Gastrocnemius medialis (tissue), 4 donors: ENCODE measurements at regions not wholly inside any gene's neighbourhood (a gene's known extent, or its start where the extent isn't known, plus 50 kb on each side); places are given as distances from the start of the nearest gene placed in this dataset.

Source experiments
- ATAC-seq, 2 donors: fragments of 150-250 bp; one replicate each; pipeline ENCODE4 v1.9.1; 2016
- DNase-seq, 2 donors: peaks; one replicate each; pipeline ENCODE4 v3.0.0-alpha.2; 2019
- H3K27ac ChIP-seq, 4 donors: fragments of 200-600 bp; sonication (generic); 1 replicate in 1 of 4; 2 replicates in 3 of 4; pipeline ENCODE4 v1.5.1; 2016 to 2018; ENCODE audit warnings: mild to moderate bottlenecking in 2 of 4, moderate library complexity in 1 of 4
- H3K27me3 ChIP-seq, 3 donors: fragments of 200-600 bp; sonication (generic) in 2 of 3; 1 replicate in 1 of 3; 2 replicates in 2 of 3; pipeline versions ENCODE4 v1.5.1 to v1.6.0; 2016 to 2019; ENCODE audit warnings: mild to moderate bottlenecking in 1 of 3, moderate library complexity in 1 of 3
- H3K36me3 ChIP-seq, 2 donors: fragments of 200-600 bp; sonication (generic) in 1 of 2; one replicate each; pipeline ENCODE4 v1.5.1; 2017 to 2018
- H3K4me1 ChIP-seq, 2 donors: fragments of 200-600 bp; sonication (generic) in 1 of 2; one replicate each; pipeline ENCODE4 v1.5.1; 2016 to 2017; ENCODE audit warnings: mild to moderate bottlenecking in 2 of 2
- H3K4me3 ChIP-seq, 4 donors: fragments of 200-600 bp; sonication (generic) in 3 of 4; 1 replicate in 1 of 4; 2 replicates in 3 of 4; pipeline ENCODE4 v1.5.1; 2016 to 2019; ENCODE audit warnings: mild to moderate bottlenecking in 2 of 4
- H3K9me3 ChIP-seq, 3 donors: fragments of 200-600 bp; sonication (generic) in 2 of 3; 1 replicate in 1 of 3; 2 replicates in 2 of 3; pipeline ENCODE4 v1.5.1; 2016 to 2019
- POLR2A ChIP-seq, 2 donors: fragments of 450-650 bp; IDR thresholded peaks; one replicate each; pipeline ENCODE4 v1.6.1; 2017; ENCODE audit warnings: antibody characterized with exemption in 2 of 2, mild to moderate bottlenecking in 2 of 2, moderate library complexity in 2 of 2
- in situ Hi-C, 4 donors: fragments of 200-750 bp; cut with MboI; loops; one replicate each; pipeline versions ENCODE4 v1.15.0 to v1.8.0; 2017; ENCODE audit warnings: low sequenced_read_pairs in 4 of 4
- intact Hi-C: fragments of 100-400 bp; cut with DNase I; formaldehyde crosslinking; loops from one replicate; pipeline ENCODE4 v1.15.1; 2023; ENCODE audit warnings: low total_unique reads
- TF ChIP-seq, protein P1 (sequence below), 5 experiments: fragments of 450-650 bp in 3 of 5; fragments of 200-600 bp in 2 of 5; sonication (generic) in 2 of 5; IDR thresholded peaks in 4 of 5; conservative IDR thresholded peaks in 1 of 5; 1 replicate in 4 of 5; 2 replicates in 1 of 5; pipeline ENCODE4 v1.5.1; 2016 to 2019; ENCODE audit warnings: antibody characterized with exemption in 5 of 5, mild to moderate bottlenecking in 3 of 5, moderate library complexity in 3 of 5

DNA sequence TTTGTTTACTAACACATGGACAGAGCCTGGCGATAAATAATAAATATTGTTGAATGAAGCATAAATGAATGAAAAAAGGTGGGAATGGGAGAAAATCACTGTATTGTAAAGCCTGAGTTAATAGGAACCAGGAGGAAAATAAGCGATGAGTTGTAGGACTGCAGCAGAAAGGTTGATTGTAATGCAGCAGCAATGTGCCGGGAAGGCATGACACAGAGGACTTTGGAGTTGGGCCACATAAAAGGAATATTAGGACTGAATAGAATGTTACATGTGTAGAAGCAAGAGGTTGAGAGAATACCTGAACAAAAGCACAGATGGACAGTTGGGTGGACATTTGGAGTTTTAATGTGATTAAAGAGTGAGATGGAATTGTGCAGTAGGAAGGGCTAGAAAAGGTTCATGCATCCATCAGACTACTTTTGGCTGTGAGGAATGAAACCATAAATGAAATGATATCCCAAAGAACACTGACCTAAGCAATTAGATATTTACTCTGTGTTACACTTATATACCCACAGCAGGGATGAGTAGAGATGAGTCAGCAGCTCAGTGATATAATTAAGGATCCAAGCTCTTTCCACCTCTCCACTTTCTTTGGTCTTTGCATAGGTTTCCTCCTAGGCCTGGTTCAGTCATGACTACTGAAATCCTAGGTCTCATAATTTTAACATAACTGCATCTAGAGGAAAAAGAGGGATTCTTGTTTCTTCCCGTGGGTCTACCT lies 55.4 kb downstream of the CCER1 start:
- Histone ChIP-seq H3K4me3 (no peak overlapping the region), H3K27ac (no peak overlapping the region), H3K4me1 (no peaks in the 10 kb centered on the region), H3K27me3 (no peaks in the 10 kb centered on the region), H3K36me3 (no peaks in the 10 kb centered on the region), H3K9me3 (no peaks in the 10 kb centered on the region)
- TF ChIP-seq, protein P1, sequence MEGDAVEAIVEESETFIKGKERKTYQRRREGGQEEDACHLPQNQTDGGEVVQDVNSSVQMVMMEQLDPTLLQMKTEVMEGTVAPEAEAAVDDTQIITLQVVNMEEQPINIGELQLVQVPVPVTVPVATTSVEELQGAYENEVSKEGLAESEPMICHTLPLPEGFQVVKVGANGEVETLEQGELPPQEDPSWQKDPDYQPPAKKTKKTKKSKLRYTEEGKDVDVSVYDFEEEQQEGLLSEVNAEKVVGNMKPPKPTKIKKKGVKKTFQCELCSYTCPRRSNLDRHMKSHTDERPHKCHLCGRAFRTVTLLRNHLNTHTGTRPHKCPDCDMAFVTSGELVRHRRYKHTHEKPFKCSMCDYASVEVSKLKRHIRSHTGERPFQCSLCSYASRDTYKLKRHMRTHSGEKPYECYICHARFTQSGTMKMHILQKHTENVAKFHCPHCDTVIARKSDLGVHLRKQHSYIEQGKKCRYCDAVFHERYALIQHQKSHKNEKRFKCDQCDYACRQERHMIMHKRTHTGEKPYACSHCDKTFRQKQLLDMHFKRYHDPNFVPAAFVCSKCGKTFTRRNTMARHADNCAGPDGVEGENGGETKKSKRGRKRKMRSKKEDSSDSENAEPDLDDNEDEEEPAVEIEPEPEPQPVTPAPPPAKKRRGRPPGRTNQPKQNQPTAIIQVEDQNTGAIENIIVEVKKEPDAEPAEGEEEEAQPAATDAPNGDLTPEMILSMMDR (IDR thresholded peaks at IDR 0.05 in 4 of 5, conservative IDR thresholded peaks at IDR 0.05 in 1 of 5) = no peak
- no peak for TF ChIP-seq POLR2A (IDR thresholded peaks at IDR 0.05)
- in situ Hi-C loops = no loop called here
- intact Hi-C loops = no loop called here
- no peak for DNase-seq
- no peak for ATAC-seq

DNA sequence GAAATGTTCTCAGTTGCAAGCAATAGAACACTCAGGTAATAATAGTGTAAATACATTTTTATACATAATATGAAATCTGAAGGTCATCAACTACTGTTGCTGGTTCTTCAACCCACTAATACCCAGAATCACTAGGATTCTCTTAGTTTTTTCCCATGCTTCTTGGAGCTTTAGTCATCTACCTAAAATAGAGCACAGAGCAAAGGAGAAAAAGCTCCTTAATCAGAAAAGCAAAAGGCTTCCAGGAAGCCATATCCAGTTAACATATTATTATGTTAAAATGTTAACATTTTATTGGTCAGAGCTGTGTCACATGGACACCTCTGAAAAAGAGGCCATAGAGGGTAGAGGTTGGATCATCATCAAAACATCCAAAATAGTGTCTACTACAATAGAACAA lies 57.0 kb downstream of the CCER1 start:
- no peaks in the 10 kb centered on the region for H3K27me3 ChIP-seq
- no peaks in the 10 kb centered on the region for H3K4me1 ChIP-seq
- no peak for ATAC-seq
- TF ChIP-seq, protein P1 (IDR thresholded peaks at IDR 0.05 in 4 of 5, conservative IDR thresholded peaks at IDR 0.05 in 1 of 5) = no peak
- TF ChIP-seq POLR2A (IDR thresholded peaks at IDR 0.05) = no peak
- no peak overlapping the region for H3K4me3 ChIP-seq
- no peak for DNase-seq
- in situ Hi-C loops = no loop called here
- no peak overlapping the region for H3K27ac ChIP-seq
- H3K36me3 ChIP-seq = no peaks in the 10 kb centered on the region
- no peaks in the 10 kb centered on the region for H3K9me3 ChIP-seq
- intact Hi-C loops = no loop called here

- no peak for TF ChIP-seq POLR2A (IDR thresholded peaks at IDR 0.05)
- TF ChIP-seq, protein P1 (IDR thresholded peaks at IDR 0.05 in 4 of 5, conservative IDR thresholded peaks at IDR 0.05 in 1 of 5) = no peak
- Histone ChIP-seq H3K27ac (no peak overlapping the region), H3K36me3 (no peaks in the 10 kb centered on the region), H3K4me1 (no peaks in the 10 kb centered on the region), H3K9me3 (no peaks in the 10 kb centered on the region), H3K4me3 (no peak overlapping the region), H3K27me3 (no peaks in the 10 kb centered on the region)
- no peak for DNase-seq
- in situ Hi-C loops (no loop called here), intact Hi-C loops (no loop called here)
- ATAC-seq = no peak
These were observed 57.7 kb downstream of the CCER1 start for GRCh38 chr12:90897316-90897715.

GRCh38 chr12:90896821-90897220 lies 58.2 kb downstream of the CCER1 start:
- Histone ChIP-seq H3K27ac (no peak overlapping the region), H3K4me3 (no peak overlapping the region), H3K36me3 (no peaks in the 10 kb centered on the region), H3K9me3 (no peaks in the 10 kb centered on the region), H3K4me1 (no peaks in the 10 kb centered on the region), H3K27me3 (no peaks in the 10 kb centered on the region)
- in situ Hi-C loops = no loop called here
- intact Hi-C loops = no loop called here
- ATAC-seq (no peak), DNase-seq (no peak)
- TF ChIP-seq, protein P1 (IDR thresholded peaks at IDR 0.05 in 4 of 5, conservative IDR thresholded peaks at IDR 0.05 in 1 of 5) = no peak
- TF ChIP-seq POLR2A (IDR thresholded peaks at IDR 0.05) = no peak

DNA sequence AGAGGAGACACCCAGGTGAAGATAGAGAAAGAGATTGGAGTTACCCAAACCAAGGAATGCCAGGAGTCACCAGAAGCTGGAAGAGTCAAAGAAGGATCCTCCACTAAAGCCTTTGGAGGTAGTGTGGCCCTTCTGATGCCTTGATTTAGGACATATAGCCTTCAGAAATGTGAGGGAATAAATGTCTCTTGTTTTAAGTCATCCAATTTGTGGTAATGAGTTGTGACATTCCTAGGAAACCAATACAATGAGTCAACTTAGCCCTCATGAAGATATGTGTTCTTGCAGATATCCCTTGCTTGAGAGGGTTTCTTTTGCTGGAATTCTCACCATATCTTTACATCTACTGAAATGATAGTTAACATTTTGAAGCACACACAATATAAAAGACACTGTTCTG lies 58.8 kb downstream of the CCER1 start:
- intact Hi-C loops (no loop called here), in situ Hi-C loops (no loop called here)
- no peaks in the 10 kb centered on the region for H3K9me3 ChIP-seq
- no peak for DNase-seq
- H3K4me1 ChIP-seq = no peaks in the 10 kb centered on the region
- H3K4me3 ChIP-seq = no peak overlapping the region
- H3K27me3 ChIP-seq = no peaks in the 10 kb centered on the region
- H3K36me3 ChIP-seq = no peaks in the 10 kb centered on the region
- ATAC-seq = no peak
- TF ChIP-seq POLR2A (IDR thresholded peaks at IDR 0.05) = no peak
- TF ChIP-seq, protein P1 (IDR thresholded peaks at IDR 0.05 in 4 of 5, conservative IDR thresholded peaks at IDR 0.05 in 1 of 5) = no peak
- no peak overlapping the region for H3K27ac ChIP-seq
